HepG2 (cell line): ENCODE measurements at regions not wholly inside any gene's neighbourhood (a gene's known extent, or its start where the extent isn't known, plus 50 kb on each side); places are given as distances from the start of the nearest gene placed in this dataset.

Source experiments
- ATAC-seq: fragments of 200-7000 bp; cut with Tn5 transposase; 3 replicates; pipeline ENCODE4 v1.9.1; 2020; ENCODE audit warnings: mild to moderate bottlenecking, moderate library complexity
- BruUV-seq: library from RNA; stranded (reverse); fragments of 400-500 nt; replicated peaks from 2 replicates; lab custom pipeline; 2021; lab: Mats Ljungman, UMichigan
- CTCF ChIA-PET: fragments of 300-600 bp; formaldehyde crosslinking; extraction: SDS; loops from one replicate; lab custom pipeline; 2021; ENCODE audit warnings: low total read pairs, inconsistent platforms, low intra/inter-chr PET ratio; lab: Yijun Ruan, JAX
- POLR2A ChIA-PET: fragments of 350-600 bp; sonication (Branson Sonifier 250); formaldehyde crosslinking; loops from one replicate; lab custom pipeline; 2020; ENCODE audit warnings: antibody characterized with exemption, inconsistent platforms; lab: Yijun Ruan, JAX
- DNase-seq: peaks from one replicate; pipeline ENCODE4 v3.0.0-alpha.2; 2015; ENCODE audit warnings: low spot score
- FAIRE-seq: peaks from 3 replicates; lab custom pipeline; 2011; peaks lifted over from hg19 to GRCh38; lab: Jason Lieb, UNC
- H2AFZ ChIP-seq: one replicate; pipeline ENCODE4 v1.6.1; 2011; ENCODE audit warnings: low read length, inconsistent platforms
- H3K27ac ChIP-seq: fragments of 300-600 bp; 3 replicates; pipeline ENCODE4 v1.8.0; 2011; ENCODE audit warnings: mixed run types, mild to moderate bottlenecking, mixed read lengths, low read length, inconsistent platforms; ENCODE audit not compliant: insufficient read depth; ENCODE audit errors: extremely low read length
- H3K27me3 ChIP-seq, 2 experiments: fragments of 200-600 bp in 1 of 2; 2 replicates in 1 of 2; 3 replicates in 1 of 2; pipeline versions ENCODE4 v1.6.0 to v1.8.0; 2011; ENCODE audit warnings: low read length in 2 of 2, mild to moderate bottlenecking in 2 of 2, moderate library complexity in 2 of 2, inconsistent platforms in 1 of 2; ENCODE audit not compliant: insufficient read depth in 2 of 2, control insufficient read depth in 1 of 2
- H3K36me3 ChIP-seq, 2 experiments: fragments of 200-600 bp in 1 of 2; replicated peaks in 1 of 2; 2 replicates in 1 of 2; 3 replicates in 1 of 2; pipeline versions ENCODE4 v1.5.1 to v1.8.0; 2011; ENCODE audit warnings: low read length in 2 of 2, inconsistent platforms in 1 of 2; ENCODE audit not compliant: insufficient read depth in 2 of 2, control insufficient read depth in 1 of 2
- H3K4me1 ChIP-seq: 2 replicates; pipeline ENCODE4 v1.5.1; 2012; ENCODE audit warnings: low read length, inconsistent platforms; ENCODE audit not compliant: insufficient read depth
- H3K4me2 ChIP-seq: 2 replicates; pipeline ENCODE4 v1.6.0; 2011; ENCODE audit warnings: low read depth, low read length, inconsistent platforms
- H3K4me3 ChIP-seq, 3 experiments: fragments of 200-600 bp in 1 of 3; sonication (generic), shearing (Covaris generic) in 1 of 3; replicated peaks in 1 of 3; 2 replicates each; pipeline ENCODE4 v1.5.1; 2011 to 2016; ENCODE audit warnings: low read length in 3 of 3, inconsistent platforms in 2 of 3, low read depth in 2 of 3, mild to moderate bottlenecking in 2 of 3, control low read depth in 1 of 3, mixed read lengths in 1 of 3; ENCODE audit not compliant: insufficient read depth in 1 of 3
- H3K79me2 ChIP-seq: one replicate; pipeline ENCODE4 v1.6.1; 2011; ENCODE audit warnings: low read length, inconsistent platforms; ENCODE audit not compliant: insufficient read depth
- H3K9ac ChIP-seq: 2 replicates; pipeline ENCODE4 v1.6.0; 2011; ENCODE audit warnings: mild to moderate bottlenecking, low read depth, low read length, inconsistent platforms; ENCODE audit not compliant: insufficient read depth
- H3K9me3 ChIP-seq: 2 replicates; pipeline ENCODE4 v1.5.1; 2012; ENCODE audit warnings: mild to moderate bottlenecking, low read length
- H4K20me1 ChIP-seq: 2 replicates; pipeline ENCODE4 v1.6.0; 2011; ENCODE audit warnings: inconsistent platforms, mild to moderate bottlenecking, low read length, moderate library complexity; ENCODE audit not compliant: insufficient read depth
- FOXO1 ChIP-seq: sonication (generic); formaldehyde crosslinking; IDR thresholded peaks from 2 replicates; pipeline ENCODE4 v1.4.0; 2020; ENCODE audit warnings: missing genetic modification reagents
- GTF3A ChIP-seq: sonication (generic); formaldehyde crosslinking; conservative IDR thresholded peaks from 2 replicates; pipeline ENCODE4 v1.4.0; 2020; ENCODE audit warnings: mild to moderate bottlenecking, missing genetic modification reagents
- HDAC6 ChIP-seq: fragments of 200-600 bp; sonication (generic); IDR thresholded peaks from 2 replicates; pipeline ENCODE4 v1.7.0; 2017; ENCODE audit warnings: mild to moderate bottlenecking, antibody characterized with exemption, low read length, low read depth
- HOXA9 ChIP-seq: sonication (generic); formaldehyde crosslinking; IDR thresholded peaks from 2 replicates; pipeline ENCODE4 v1.8.1; 2022; ENCODE audit warnings: missing genetic modification reagents, mild to moderate bottlenecking, moderate library complexity, borderline replicate concordance
- MAFK ChIP-seq, 2 experiments: IDR thresholded peaks in 1 of 2; conservative IDR thresholded peaks in 1 of 2; 2 replicates each; pipeline ENCODE4 v1.6.1; 2011; ENCODE audit warnings: improper control_type of control experiment in 2 of 2, low read length in 2 of 2
- SUZ12 ChIP-seq: fragments of 150-350 bp; IDR thresholded peaks from 2 replicates; pipeline ENCODE4 v1.6.1; 2014; ENCODE audit warnings: low read depth, low read length
- U2AF1 ChIP-seq: fragments of 200-400 bp; formaldehyde crosslinking; optimal IDR thresholded peaks from 2 replicates; pipeline ENCODE3; 2017; ENCODE audit warnings: mild to moderate bottlenecking, low read depth, low read length
- ZNF383 ChIP-seq: sonication (generic); formaldehyde crosslinking; IDR thresholded peaks from 2 replicates; pipeline ENCODE4 v1.4.0; 2020; ENCODE audit warnings: missing genetic modification reagents, mild to moderate bottlenecking, borderline replicate concordance
- ZSCAN30 ChIP-seq: sonication (generic); formaldehyde crosslinking; IDR thresholded peaks from 2 replicates; pipeline ENCODE4 v1.5.0; 2020; ENCODE audit warnings: mild to moderate bottlenecking, missing genetic modification reagents
- WGBS: methylation state at CpG from one replicate; pipeline ENCODE4 v1.1.6; 2017; ENCODE audit warnings: low lambda C conversion rate; 5-methylcytosine and 5-hydroxymethylcytosine counted together
- in situ Hi-C: cut with HindIII; loops from 2 replicates; pipeline ENCODE4 v1.10.0; 2017; ENCODE audit warnings: low pct_unique_long_range_greater_than_20kb; ENCODE audit not compliant: extremely low pct_ligation_motif_present
- intact Hi-C: fragments of 100-400 bp; cut with micrococcal nuclease; formaldehyde crosslinking; loops from one replicate; pipeline ENCODE4 v1.10.0; 2022; ENCODE audit not compliant: unreplicated experiment
- TF ChIP-seq, protein P1 (sequence below): sonication (generic); formaldehyde crosslinking; conservative IDR thresholded peaks from 2 replicates; pipeline ENCODE4 v1.8.0; 2022; ENCODE audit warnings: missing genetic modification reagents
- TF ChIP-seq, protein P2 (sequence below): sonication (generic); formaldehyde crosslinking; IDR thresholded peaks from 2 replicates; pipeline ENCODE4 v1.4.0; 2020; ENCODE audit warnings: mild to moderate bottlenecking, missing genetic modification reagents

- TF ChIP-seq HDAC6 (no peak), HOXA9 (CRISPR knock-in tag) (no peak), FOXO1 (CRISPR knock-in tag) (no peak), GTF3A (CRISPR knock-in tag) (no peak)
- TF ChIP-seq, all 625 proteins: peak for 4
Measured at GRCh38 chr15:38050529-38051448, 116.3 kb downstream of the TMCO5A start (continued).

GRCh38 chr15:38053205-38053604 lies 118.8 kb downstream of the TMCO5A start:
- no peak for ATAC-seq
- no peak for FAIRE-seq
- Histone ChIP-seq H4K20me1 (no peaks in the 10 kb centered on the region), H3K4me1 (no peaks in the 10 kb centered on the region), H3K27ac (no peak overlapping the region), H3K36me3 (no peaks in the 10 kb centered on the region), H3K4me3 (no peak overlapping the region), H3K4me2 (no peak overlapping the region), H3K9ac (no peak overlapping the region), H3K9me3 (no peaks in the 10 kb centered on the region), H3K79me2 (no peaks in the 10 kb centered on the region), H3K27me3 (no peaks in the 10 kb centered on the region), H2AFZ (no peak overlapping the region)
- in situ Hi-C loops (no loop called here), intact Hi-C loops (no loop called here)
- TF ChIP-seq, protein P1, sequence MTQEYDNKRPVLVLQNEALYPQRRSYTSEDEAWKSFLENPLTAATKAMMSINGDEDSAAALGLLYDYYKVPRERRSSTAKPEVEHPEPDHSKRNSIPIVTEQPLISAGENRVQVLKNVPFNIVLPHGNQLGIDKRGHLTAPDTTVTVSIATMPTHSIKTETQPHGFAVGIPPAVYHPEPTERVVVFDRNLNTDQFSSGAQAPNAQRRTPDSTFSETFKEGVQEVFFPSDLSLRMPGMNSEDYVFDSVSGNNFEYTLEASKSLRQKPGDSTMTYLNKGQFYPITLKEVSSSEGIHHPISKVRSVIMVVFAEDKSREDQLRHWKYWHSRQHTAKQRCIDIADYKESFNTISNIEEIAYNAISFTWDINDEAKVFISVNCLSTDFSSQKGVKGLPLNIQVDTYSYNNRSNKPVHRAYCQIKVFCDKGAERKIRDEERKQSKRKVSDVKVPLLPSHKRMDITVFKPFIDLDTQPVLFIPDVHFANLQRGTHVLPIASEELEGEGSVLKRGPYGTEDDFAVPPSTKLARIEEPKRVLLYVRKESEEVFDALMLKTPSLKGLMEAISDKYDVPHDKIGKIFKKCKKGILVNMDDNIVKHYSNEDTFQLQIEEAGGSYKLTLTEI (CRISPR knock-in tag), result no peak
- TF ChIP-seq MAFK (conservative IDR thresholded peaks at IDR 0.05 in 1 of 2, IDR thresholded peaks at IDR 0.05 in 1 of 2; ENCODE audit: low read length in 2 of 2) (no peak), SUZ12 (no peak), ZSCAN30 (CRISPR knock-in tag) (no peak), U2AF1 (no peak), ZNF383 (CRISPR knock-in tag) (no peak), GTF3A (CRISPR knock-in tag) (no peak)
- TF ChIP-seq, protein P2, sequence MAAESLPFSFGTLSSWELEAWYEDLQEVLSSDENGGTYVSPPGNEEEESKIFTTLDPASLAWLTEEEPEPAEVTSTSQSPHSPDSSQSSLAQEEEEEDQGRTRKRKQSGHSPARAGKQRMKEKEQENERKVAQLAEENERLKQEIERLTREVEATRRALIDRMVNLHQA, result no peak
- CTCF ChIA-PET, result no interaction called here
- no TSS peak for BruUV-seq
- 0% methylated on average over 2 of the region's 2 CpGs for WGBS
- POLR2A ChIA-PET, result no interaction called here
- DNase-seq, result no peak
